Keratinocyte (primary cell): ENCODE measurements at regions not wholly inside any gene's neighbourhood (a gene's known extent, or its start where the extent isn't known, plus 50 kb on each side); places are given as distances from the start of the nearest gene placed in this dataset.

ENCODE experiments used
- DNase-seq: peaks from one replicate; pipeline ENCODE4 v3.0.0-alpha.2; 2011; ENCODE audit warnings: low read depth, missing footprints, low spot score
- FAIRE-seq: peaks from 2 replicates; lab custom pipeline; 2011; peaks lifted over from hg19 to GRCh38; lab: Jason Lieb, UNC
- H2AFZ ChIP-seq: 2 replicates; pipeline ENCODE4 v1.6.0; 2012; ENCODE audit warnings: low read length, control low read depth, inconsistent platforms; ENCODE audit not compliant: control insufficient read depth
- H3K27ac ChIP-seq: 2 replicates; pipeline ENCODE4 v1.5.1; 2011; ENCODE audit warnings: low read length; ENCODE audit not compliant: control insufficient read depth, insufficient read depth
- H3K27me3 ChIP-seq: 3 replicates; pipeline ENCODE4 v1.6.0; 2011; ENCODE audit warnings: low read length; ENCODE audit not compliant: control insufficient read depth, insufficient read depth; ENCODE audit errors: extremely low read depth
- H3K36me3 ChIP-seq, 2 experiments: 2 replicates in 1 of 2; 3 replicates in 1 of 2; pipeline ENCODE4 v1.5.1; 2011; ENCODE audit warnings: low read length in 2 of 2, mild to moderate bottlenecking in 1 of 2; ENCODE audit not compliant: control insufficient read depth in 2 of 2, insufficient read depth in 2 of 2; ENCODE audit errors: extremely low read depth in 1 of 2
- H3K4me1 ChIP-seq: 3 replicates; pipeline ENCODE4 v1.5.1; 2011; ENCODE audit warnings: low read length; ENCODE audit not compliant: control insufficient read depth, insufficient read depth; ENCODE audit errors: extremely low read depth
- H3K4me2 ChIP-seq: 3 replicates; pipeline ENCODE4 v1.6.0; 2011; ENCODE audit warnings: low read depth, low read length; ENCODE audit not compliant: control insufficient read depth, insufficient read depth; ENCODE audit errors: extremely low read depth
- H3K4me3 ChIP-seq, 3 experiments: fragments of 200-600 bp in 1 of 3; sonication (generic) in 1 of 3; 2 replicates in 2 of 3; 3 replicates in 1 of 3; pipeline ENCODE4 v1.5.1; 2011 to 2016; ENCODE audit warnings: low read length in 3 of 3, mild to moderate bottlenecking in 3 of 3, control low read depth in 2 of 3, inconsistent platforms in 1 of 3, low read depth in 1 of 3, mixed read lengths in 1 of 3, mixed run types in 1 of 3, moderate library complexity in 1 of 3; ENCODE audit not compliant: control insufficient read depth in 2 of 3, insufficient read depth in 2 of 3; ENCODE audit errors: extremely low read depth in 1 of 3
- H3K79me2 ChIP-seq: 2 replicates; pipeline ENCODE4 v1.6.0; 2012; ENCODE audit warnings: low read length; ENCODE audit not compliant: control insufficient read depth, insufficient read depth
- H3K9ac ChIP-seq: 3 replicates; pipeline ENCODE4 v1.6.0; 2011; ENCODE audit warnings: low read length; ENCODE audit not compliant: control insufficient read depth, insufficient read depth; ENCODE audit errors: extremely low read depth
- H3K9me1 ChIP-seq: 3 replicates; pipeline ENCODE4 v1.6.0; 2011; ENCODE audit warnings: low read length; ENCODE audit not compliant: control insufficient read depth, insufficient read depth; ENCODE audit errors: extremely low read depth
- H3K9me3 ChIP-seq: 2 replicates; pipeline ENCODE4 v1.5.1; 2012; ENCODE audit warnings: low read depth, low read length; ENCODE audit not compliant: control insufficient read depth
- H4K20me1 ChIP-seq: 3 replicates; pipeline ENCODE4 v1.6.0; 2011; ENCODE audit warnings: low read length; ENCODE audit not compliant: control insufficient read depth, insufficient read depth; ENCODE audit errors: extremely low read depth
- EZH2 ChIP-seq: IDR thresholded peaks from one replicate; pipeline ENCODE4 v1.6.1; 2012; ENCODE audit warnings: inconsistent platforms, mild to moderate bottlenecking, low read length, moderate library complexity
- dilution Hi-C: fragments of 300-500 bp; cut with MboI; formaldehyde crosslinking; loops from one replicate; pipeline ENCODE4 v1.7.0; 2020; ENCODE audit warnings: low sequenced_read_pairs; ENCODE audit not compliant: extremely low pct_ligation_motif_present
- small RNA-seq, 3 experiments: library from RNA; depleted of rRNA; stranded (forward); fragments of <200 nt; gene quantifications; one replicate each; pipeline ENCODE3, GENCODE V24; 2012; ENCODE audit warnings: low read depth in 3 of 3, low replicate concordance in 1 of 3; ENCODE audit not compliant: insufficient read length in 3 of 3
- TF ChIP-seq, protein P1 (sequence below), 3 experiments: IDR thresholded peaks in 1 of 3; conservative IDR thresholded peaks in 1 of 3; optimal IDR thresholded peaks in 1 of 3; 2 replicates in 2 of 3; 3 replicates in 1 of 3; pipeline versions ENCODE3 to v1.5.1; 2011; ENCODE audit warnings: low read length in 3 of 3, mild to moderate bottlenecking in 3 of 3, moderate library complexity in 2 of 3, control low read depth in 1 of 3, inconsistent platforms in 1 of 3; ENCODE audit not compliant: insufficient read depth in 2 of 3; ENCODE audit errors: extremely low read depth in 1 of 3

DNA sequence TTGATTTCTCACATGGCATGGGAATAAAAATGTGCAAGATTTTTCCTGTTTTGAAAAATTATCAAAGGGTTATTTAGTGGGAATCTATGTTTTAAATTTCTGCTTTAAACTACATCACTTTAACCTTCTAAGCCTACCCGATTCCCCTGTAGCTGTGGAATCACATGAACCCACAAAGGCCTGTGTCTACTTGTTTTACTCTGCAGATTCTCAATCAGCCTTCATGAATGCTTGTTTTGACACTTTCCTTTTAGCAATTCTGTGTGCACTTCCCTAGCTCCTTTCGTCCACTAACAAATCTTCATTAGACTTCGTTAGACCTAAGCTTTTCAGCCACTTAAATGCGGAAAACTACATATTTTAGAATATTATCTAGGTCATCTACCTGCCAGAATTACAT lies 56.0 kb upstream of the C1orf21 start:
- peaks cover 3% of the 10 kb centered on the region for H3K4me1 ChIP-seq
- H3K36me3 ChIP-seq = no peaks in the 10 kb centered on the region
- FAIRE-seq (peak; percentile 55), DNase-seq (no peak)
- no peak overlapping the region for H2AFZ ChIP-seq
- TF ChIP-seq, protein P1, sequence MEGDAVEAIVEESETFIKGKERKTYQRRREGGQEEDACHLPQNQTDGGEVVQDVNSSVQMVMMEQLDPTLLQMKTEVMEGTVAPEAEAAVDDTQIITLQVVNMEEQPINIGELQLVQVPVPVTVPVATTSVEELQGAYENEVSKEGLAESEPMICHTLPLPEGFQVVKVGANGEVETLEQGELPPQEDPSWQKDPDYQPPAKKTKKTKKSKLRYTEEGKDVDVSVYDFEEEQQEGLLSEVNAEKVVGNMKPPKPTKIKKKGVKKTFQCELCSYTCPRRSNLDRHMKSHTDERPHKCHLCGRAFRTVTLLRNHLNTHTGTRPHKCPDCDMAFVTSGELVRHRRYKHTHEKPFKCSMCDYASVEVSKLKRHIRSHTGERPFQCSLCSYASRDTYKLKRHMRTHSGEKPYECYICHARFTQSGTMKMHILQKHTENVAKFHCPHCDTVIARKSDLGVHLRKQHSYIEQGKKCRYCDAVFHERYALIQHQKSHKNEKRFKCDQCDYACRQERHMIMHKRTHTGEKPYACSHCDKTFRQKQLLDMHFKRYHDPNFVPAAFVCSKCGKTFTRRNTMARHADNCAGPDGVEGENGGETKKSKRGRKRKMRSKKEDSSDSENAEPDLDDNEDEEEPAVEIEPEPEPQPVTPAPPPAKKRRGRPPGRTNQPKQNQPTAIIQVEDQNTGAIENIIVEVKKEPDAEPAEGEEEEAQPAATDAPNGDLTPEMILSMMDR (optimal IDR thresholded peaks at IDR 0.05 in 1 of 3, IDR thresholded peaks at IDR 0.05 in 1 of 3, conservative IDR thresholded peaks at IDR 0.05 in 1 of 3; ENCODE audit: extremely low read depth in 1 of 3, insufficient read depth in 2 of 3, low read length in 3 of 3) = no peak
- no peak for TF ChIP-seq EZH2
- no peak overlapping the region for H3K9ac ChIP-seq
- no peak overlapping the region for H3K4me2 ChIP-seq
- H4K20me1 ChIP-seq = no peaks in the 10 kb centered on the region
- no peak overlapping the region for H3K4me3 ChIP-seq
- H3K27ac ChIP-seq = no peak overlapping the region
- no peaks in the 10 kb centered on the region for H3K9me1 ChIP-seq
- H3K27me3 ChIP-seq = no peaks in the 10 kb centered on the region
- H3K79me2 ChIP-seq = no peaks in the 10 kb centered on the region
- dilution Hi-C loops = no loop called here
- H3K9me3 ChIP-seq = no peaks in the 10 kb centered on the region

Small RNA genes in the stretch of these regions (small RNA-seq; reads per million reads assigned to genes)
- gene RF00019 = 0 reads per million in 3 experiments
